Smooth muscle cell (in vitro differentiated cells): ENCODE measurements at regions not wholly inside any gene's neighbourhood (a gene's known extent, or its start where the extent isn't known, plus 50 kb on each side); places are given as distances from the start of the nearest gene placed in this dataset.

Experiments
- DNase-seq: peaks from one replicate; lab custom pipeline; 2025; ENCODE audit not compliant: unreplicated experiment; lab: John Stamatoyannopoulos, UW
- H2AFZ ChIP-seq: fragments of 200-600 bp; sonication (generic); 2 replicates; pipeline ENCODE4 v1.6.0; 2016; ENCODE audit warnings: antibody characterized with exemption, low read depth, mild to moderate bottlenecking
- H3F3A ChIP-seq: fragments of 200-600 bp; sonication (generic); 2 replicates; pipeline ENCODE4 v1.6.0; 2017; ENCODE audit warnings: antibody characterized with exemption, low read depth
- H3K27ac ChIP-seq: fragments of 200-600 bp; sonication (generic); 2 replicates; pipeline ENCODE4 v1.5.1; 2016; ENCODE audit warnings: low read depth, mild to moderate bottlenecking
- H3K27me3 ChIP-seq: fragments of 200-600 bp; sonication (generic); 2 replicates; pipeline ENCODE4 v1.6.1; 2016; ENCODE audit warnings: low read depth, mild to moderate bottlenecking
- H3K36me3 ChIP-seq: fragments of 200-600 bp; sonication (generic); 2 replicates; pipeline ENCODE4 v1.5.1; 2016; ENCODE audit warnings: low read depth
- H3K4me1 ChIP-seq: fragments of 200-600 bp; sonication (generic); 2 replicates; pipeline ENCODE4 v1.5.1; 2016; ENCODE audit warnings: low read depth
- H3K4me2 ChIP-seq: fragments of 200-600 bp; sonication (generic); 2 replicates; pipeline ENCODE4 v1.6.0; 2016; ENCODE audit warnings: mild to moderate bottlenecking
- H3K4me3 ChIP-seq: fragments of 200-600 bp; sonication (generic); 2 replicates; pipeline ENCODE4 v1.5.1; 2016; ENCODE audit warnings: mild to moderate bottlenecking
- H3K79me2 ChIP-seq: fragments of 200-600 bp; sonication (generic); 2 replicates; pipeline ENCODE4 v1.6.0; 2016; ENCODE audit warnings: low read depth, mild to moderate bottlenecking
- H3K9ac ChIP-seq: fragments of 200-600 bp; sonication (generic); 2 replicates; pipeline ENCODE4 v1.6.0; 2016; ENCODE audit warnings: low read depth
- H3K9me3 ChIP-seq: fragments of 200-600 bp; sonication (generic); replicated peaks from 2 replicates; pipeline ENCODE4 v1.5.1; 2016; ENCODE audit warnings: low read depth
- H4K20me1 ChIP-seq: fragments of 200-600 bp; sonication (generic); 2 replicates; pipeline ENCODE4 v1.6.0; 2016; ENCODE audit warnings: low read depth
- WGBS: methylation state at CpG from one replicate; pipeline ENCODE4 v1.1.7; 2016; ENCODE audit warnings: low lambda C conversion rate; 5-methylcytosine and 5-hydroxymethylcytosine counted together
- TF ChIP-seq, protein P1 (sequence below): fragments of 200-600 bp; sonication (generic); IDR thresholded peaks from 2 replicates; pipeline ENCODE4 v1.5.1; 2017; ENCODE audit warnings: borderline replicate concordance, mild to moderate bottlenecking, antibody characterized with exemption; ENCODE audit not compliant: insufficient read depth, poor library complexity, severe bottlenecking

DNA sequence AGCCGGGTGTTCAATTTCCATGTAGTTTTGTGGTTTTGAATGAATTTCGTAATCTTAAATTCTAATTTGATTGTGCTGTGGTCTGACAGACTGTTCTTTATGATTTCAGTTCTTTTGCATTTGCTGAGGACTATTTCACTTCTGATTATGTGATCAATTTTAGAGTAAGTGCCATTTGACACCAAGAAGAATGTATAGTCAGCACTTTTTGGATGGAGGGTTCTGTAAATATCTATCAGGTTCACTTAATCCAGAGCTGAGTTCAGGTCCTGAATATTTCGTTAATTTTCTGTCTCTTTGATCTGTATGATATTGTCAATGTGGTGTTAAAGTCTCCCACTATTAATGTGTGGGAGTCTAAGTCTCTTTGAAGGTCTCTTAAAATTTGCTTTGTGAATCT, 944.9 kb downstream of the TLE4 start:
- Histone ChIP-seq H3K9me3 (no peaks in the 10 kb centered on the region), H3K4me3 (no peak overlapping the region), H3K27ac (no peak overlapping the region), H3K36me3 (no peaks in the 10 kb centered on the region), H3K4me1 (no peaks in the 10 kb centered on the region), H3K4me2 (no peak overlapping the region), H4K20me1 (no peaks in the 10 kb centered on the region), H3K79me2 (no peaks in the 10 kb centered on the region), H3K9ac (no peak overlapping the region), H3K27me3 (no peaks in the 10 kb centered on the region), H3F3A (no peaks in the 10 kb centered on the region), H2AFZ (no peak overlapping the region)
- WGBS: 90% methylated on average over 3 of the region's 3 CpGs
- TF ChIP-seq, protein P1, sequence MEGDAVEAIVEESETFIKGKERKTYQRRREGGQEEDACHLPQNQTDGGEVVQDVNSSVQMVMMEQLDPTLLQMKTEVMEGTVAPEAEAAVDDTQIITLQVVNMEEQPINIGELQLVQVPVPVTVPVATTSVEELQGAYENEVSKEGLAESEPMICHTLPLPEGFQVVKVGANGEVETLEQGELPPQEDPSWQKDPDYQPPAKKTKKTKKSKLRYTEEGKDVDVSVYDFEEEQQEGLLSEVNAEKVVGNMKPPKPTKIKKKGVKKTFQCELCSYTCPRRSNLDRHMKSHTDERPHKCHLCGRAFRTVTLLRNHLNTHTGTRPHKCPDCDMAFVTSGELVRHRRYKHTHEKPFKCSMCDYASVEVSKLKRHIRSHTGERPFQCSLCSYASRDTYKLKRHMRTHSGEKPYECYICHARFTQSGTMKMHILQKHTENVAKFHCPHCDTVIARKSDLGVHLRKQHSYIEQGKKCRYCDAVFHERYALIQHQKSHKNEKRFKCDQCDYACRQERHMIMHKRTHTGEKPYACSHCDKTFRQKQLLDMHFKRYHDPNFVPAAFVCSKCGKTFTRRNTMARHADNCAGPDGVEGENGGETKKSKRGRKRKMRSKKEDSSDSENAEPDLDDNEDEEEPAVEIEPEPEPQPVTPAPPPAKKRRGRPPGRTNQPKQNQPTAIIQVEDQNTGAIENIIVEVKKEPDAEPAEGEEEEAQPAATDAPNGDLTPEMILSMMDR: no peak
- no peak for DNase-seq

DNA sequence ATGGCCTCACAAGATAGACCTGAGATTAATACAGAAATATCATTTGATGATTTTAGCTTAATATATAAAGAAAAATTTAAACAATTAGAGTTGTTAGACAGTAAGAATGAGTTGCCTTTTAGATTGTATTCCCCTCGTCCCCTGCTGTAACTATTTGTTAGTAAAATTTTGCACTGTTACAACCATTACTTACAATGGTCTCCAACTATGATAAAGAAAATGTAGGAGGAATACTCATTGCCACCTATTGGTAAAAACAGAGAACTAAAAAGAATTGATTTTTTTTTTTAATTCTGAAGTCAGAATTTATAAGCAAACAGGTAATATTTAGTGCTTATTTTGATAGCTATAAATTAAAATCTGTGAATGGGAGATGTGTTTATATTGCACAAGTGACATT, 937.6 kb downstream of the TLE4 start:
- H3K27me3 ChIP-seq: no peaks in the 10 kb centered on the region
- no peaks in the 10 kb centered on the region for H3K79me2 ChIP-seq
- TF ChIP-seq, protein P1: peak; percentile 26
- no peak overlapping the region for H3K4me3 ChIP-seq
- peaks cover 4% of the 10 kb centered on the region for H3F3A ChIP-seq
- no peak overlapping the region for H3K27ac ChIP-seq
- 81% methylated on average over 1 of the region's 1 CpG for WGBS
- peaks cover 7% of the 10 kb centered on the region for H3K4me1 ChIP-seq
- DNase-seq: no peak
- no peak overlapping the region for H3K4me2 ChIP-seq
- no peaks in the 10 kb centered on the region for H4K20me1 ChIP-seq
- no peak overlapping the region for H2AFZ ChIP-seq
- H3K36me3 ChIP-seq: no peaks in the 10 kb centered on the region
- H3K9ac ChIP-seq: no peak overlapping the region
- H3K9me3 ChIP-seq: no peaks in the 10 kb centered on the region

DNA sequence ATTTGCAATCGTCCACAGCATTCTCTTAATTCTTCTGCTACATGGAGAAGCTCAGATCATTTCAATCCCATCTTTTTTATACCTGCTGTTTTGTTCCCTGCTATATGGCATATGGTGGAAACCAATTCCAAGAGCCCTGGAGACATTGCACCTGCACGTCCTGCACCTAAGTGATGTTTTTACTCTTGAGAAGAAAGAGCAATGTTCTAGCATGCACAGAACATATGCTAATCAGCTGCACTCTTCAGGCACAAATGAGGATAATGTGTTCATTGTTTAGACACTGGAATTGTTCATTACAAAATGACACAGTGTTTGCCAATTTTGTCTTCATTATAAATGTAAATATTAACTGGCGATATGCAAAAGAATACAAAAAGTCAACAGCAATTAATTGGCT, 935.8 kb downstream of the TLE4 start:
- 78% methylated on average over 3 of the region's 3 CpGs for WGBS
- H3K4me2 ChIP-seq: no peak overlapping the region
- no peaks in the 10 kb centered on the region for H4K20me1 ChIP-seq
- no peak overlapping the region for H3K9ac ChIP-seq
- no peaks in the 10 kb centered on the region for H3K27me3 ChIP-seq
- peaks cover 5% of the 10 kb centered on the region for H3F3A ChIP-seq
- H2AFZ ChIP-seq: no peak overlapping the region
- no peak overlapping the region for H3K27ac ChIP-seq
- no peaks in the 10 kb centered on the region for H3K79me2 ChIP-seq
- H3K36me3 ChIP-seq: no peaks in the 10 kb centered on the region
- H3K9me3 ChIP-seq: no peaks in the 10 kb centered on the region
- DNase-seq: no peak
- TF ChIP-seq, protein P1: no peak
- H3K4me3 ChIP-seq: no peak overlapping the region
- H3K4me1 ChIP-seq: peaks cover 16% of the 10 kb centered on the region

- Histone ChIP-seq H3K79me2 (no peaks in the 10 kb centered on the region), H3K27ac (peak overlapping the region; percentile 67), H3K36me3 (no peaks in the 10 kb centered on the region), H3K9me3 (no peaks in the 10 kb centered on the region), H3F3A (peaks cover 5% of the 10 kb centered on the region), H4K20me1 (no peaks in the 10 kb centered on the region), H3K4me1 (peaks cover 16% of the 10 kb centered on the region), H3K4me2 (peak overlapping the region; percentile 57), H3K27me3 (no peaks in the 10 kb centered on the region), H3K4me3 (no peak overlapping the region), H3K9ac (no peak overlapping the region), H2AFZ (peak overlapping the region; percentile 56)
- TF ChIP-seq, protein P1: no peak
- DNase-seq: no peak
- 54% methylated on average over 7 of the region's 7 CpGs for WGBS
Measured at GRCh38 chr9:80504601-80505230, 933.0 kb downstream of the TLE4 start.
